Mesothelial cell of epicardium (in vitro differentiated cells): ENCODE measurements at regions not wholly inside any gene's neighbourhood (a gene's known extent, or its start where the extent isn't known, plus 50 kb on each side); places are given as distances from the start of the nearest gene placed in this dataset.

ENCODE experiments used
- DNase-seq, 2 experiments: peaks; one replicate each; pipeline ENCODE4 v3.0.0; 2021; ENCODE audit warnings: low spot score in 2 of 2; ENCODE audit not compliant: unreplicated experiment in 2 of 2
- H3K27ac Mint-ChIP-seq: 2 replicates; pipeline ENCODE4 v1.8.0; 2021; ENCODE audit warnings: mixed read lengths
- H3K27me3 Mint-ChIP-seq: 2 replicates; pipeline ENCODE4 v1.8.0; 2021; ENCODE audit warnings: low read depth, mixed read lengths
- H3K36me3 Mint-ChIP-seq: 2 replicates; pipeline ENCODE4 v1.8.0; 2021; ENCODE audit warnings: mixed read lengths
- H3K4me1 Mint-ChIP-seq: 2 replicates; pipeline ENCODE4 v1.8.0; 2021; ENCODE audit warnings: mixed read lengths
- H3K4me3 Mint-ChIP-seq: 2 replicates; pipeline ENCODE4 v1.8.0; 2021; ENCODE audit warnings: mild to moderate bottlenecking, moderate library complexity, mixed read lengths
- H3K9me3 Mint-ChIP-seq: 2 replicates; pipeline ENCODE4 v1.8.0; 2021; ENCODE audit warnings: mixed read lengths
- CTCF ChIP-seq: fragments of 200-600 bp; sonication (generic); IDR thresholded peaks from one replicate; pipeline ENCODE4 v1.5.0; 2021; ENCODE audit warnings: antibody characterized with exemption; ENCODE audit not compliant: unreplicated experiment

GRCh38 chr2:18487106-18487913, 73.1 kb downstream of the RDH14 start:
- no peaks in the 10 kb centered on the region for H3K4me1 Mint-ChIP-seq
- no peak overlapping the region for H3K4me3 Mint-ChIP-seq
- H3K36me3 Mint-ChIP-seq: no peaks in the 10 kb centered on the region
- peaks cover 3% of the 10 kb centered on the region for H3K27me3 Mint-ChIP-seq
- no peaks in the 10 kb centered on the region for H3K9me3 Mint-ChIP-seq
- TF ChIP-seq CTCF: no peak
- DNase-seq: no peak
- H3K27ac Mint-ChIP-seq: no peak overlapping the region

- no peak overlapping the region for H3K27ac Mint-ChIP-seq
- no peak for TF ChIP-seq CTCF
- H3K27me3 Mint-ChIP-seq: no peaks in the 10 kb centered on the region
- no peaks in the 10 kb centered on the region for H3K9me3 Mint-ChIP-seq
- H3K4me1 Mint-ChIP-seq: peaks cover 9% of the 10 kb centered on the region
- no peak overlapping the region for H3K4me3 Mint-ChIP-seq
- DNase-seq: no peak
- H3K36me3 Mint-ChIP-seq: no peaks in the 10 kb centered on the region
Measured at GRCh38 chr2:18484625-18485024, 75.8 kb downstream of the RDH14 start.

GRCh38 chr2:18483896-18484295, 76.6 kb downstream of the RDH14 start:
- DNase-seq: no peak
- Mint-ChIP-seq H3K4me1 (peaks cover 11% of the 10 kb centered on the region), H3K9me3 (no peaks in the 10 kb centered on the region), H3K4me3 (no peak overlapping the region), H3K27ac (no peak overlapping the region), H3K27me3 (no peaks in the 10 kb centered on the region), H3K36me3 (no peaks in the 10 kb centered on the region)
- TF ChIP-seq CTCF: no peak

GRCh38 chr2:18482666-18483065, 77.8 kb downstream of the RDH14 start:
- DNase-seq: no peak
- Mint-ChIP-seq H3K36me3 (no peaks in the 10 kb centered on the region), H3K27ac (no peak overlapping the region), H3K27me3 (no peaks in the 10 kb centered on the region), H3K9me3 (no peaks in the 10 kb centered on the region), H3K4me1 (peaks cover 11% of the 10 kb centered on the region), H3K4me3 (no peak overlapping the region)
- no peak for TF ChIP-seq CTCF

GRCh38 chr2:18479947-18480369, 80.5 kb downstream of the RDH14 start:
- Mint-ChIP-seq H3K27ac (no peak overlapping the region), H3K36me3 (no peaks in the 10 kb centered on the region), H3K27me3 (peaks cover 3% of the 10 kb centered on the region), H3K4me1 (peaks cover 16% of the 10 kb centered on the region), H3K4me3 (no peak overlapping the region), H3K9me3 (no peaks in the 10 kb centered on the region)
- TF ChIP-seq CTCF: no peak
- no peak for DNase-seq
